NCI-H2196 (cell line): ENCODE measurements at regions not wholly inside any gene's neighbourhood (a gene's known extent, or its start where the extent isn't known, plus 50 kb on each side); places are given as distances from the start of the nearest gene placed in this dataset.

Experiments used
- DNase-seq: peaks from one replicate; lab custom pipeline; 2025; ENCODE audit not compliant: unreplicated experiment; lab: John Stamatoyannopoulos, UW

GRCh38 chr3:43865887-43866528, 175.3 kb downstream of the ABHD5 start:
- no peak for DNase-seq

GRCh38 chr3:43866529-43867353, 176.0 kb downstream of the ABHD5 start:
- DNase-seq = no peak

DNA sequence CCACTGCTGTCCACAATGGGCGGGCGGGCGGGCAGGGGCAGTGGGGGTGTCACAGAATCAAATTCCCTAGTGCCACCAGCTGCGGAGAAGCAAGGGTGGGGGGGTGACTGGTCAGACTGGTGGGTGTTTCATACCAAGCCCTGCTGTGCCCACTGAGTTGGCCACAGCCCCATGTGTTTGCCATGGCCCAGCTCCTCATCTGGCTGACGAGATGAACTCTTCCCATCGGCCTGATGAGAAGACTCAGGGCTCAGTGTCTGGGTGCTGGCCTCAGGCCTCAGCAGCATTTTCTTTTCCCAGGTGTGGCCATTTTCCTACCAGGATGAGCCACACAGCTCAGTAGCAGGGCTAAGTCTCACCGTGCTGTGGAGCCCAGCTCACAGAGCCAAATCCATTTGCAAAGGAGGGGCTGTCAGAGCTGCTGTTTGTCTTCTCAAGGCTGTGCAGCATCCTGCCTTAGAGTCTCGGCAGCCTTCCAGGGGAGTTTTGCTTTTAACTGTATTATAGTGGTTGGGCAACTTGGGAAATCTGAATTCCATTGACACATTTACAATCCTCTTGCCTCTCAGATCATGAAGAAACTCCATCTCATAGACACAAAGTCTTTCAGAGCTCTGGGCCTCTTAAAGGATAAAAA, 176.8 kb downstream of the ABHD5 start:
- no peak for DNase-seq

- DNase-seq = no peak
Observed at GRCh38 chr3:43869491-43869890, 178.8 kb downstream of the ABHD5 start.

- no peak for DNase-seq
Observed at GRCh38 chr3:43870120-43870519, 179.4 kb downstream of the ABHD5 start.

- no peak for DNase-seq
Observed at GRCh38 chr3:43870844-43871626, 180.3 kb downstream of the ABHD5 start.

DNA sequence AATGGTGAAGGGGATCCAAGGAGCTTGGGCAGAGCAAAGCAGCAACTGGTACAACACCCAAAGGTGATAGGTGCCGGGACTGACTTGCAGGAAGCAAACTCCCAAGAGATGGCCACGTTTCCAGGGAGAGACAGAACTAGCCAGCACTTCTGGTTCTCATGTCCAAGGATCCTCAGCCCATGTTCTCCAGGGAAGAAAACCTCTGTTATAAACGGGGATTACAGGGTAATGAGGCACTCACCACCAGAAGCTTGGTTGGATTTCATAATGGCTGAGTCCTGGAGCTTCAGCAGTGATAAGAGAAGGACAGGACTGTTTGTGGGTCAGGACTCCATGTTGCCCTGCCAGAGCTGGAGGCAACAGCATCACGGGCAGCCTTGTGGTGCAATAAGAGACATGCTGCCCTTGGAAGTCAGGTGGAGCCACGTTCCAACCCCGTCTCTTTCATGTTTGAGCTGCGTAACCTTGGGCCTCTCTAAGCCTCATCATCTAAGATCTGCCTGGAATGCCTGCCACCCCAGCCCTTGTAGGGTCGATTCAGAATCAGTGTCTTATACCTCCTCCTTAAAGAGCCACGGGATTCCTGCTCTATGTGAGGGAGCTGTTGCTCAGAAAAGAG, 181.0 kb downstream of the ABHD5 start:
- no peak for DNase-seq

DNA sequence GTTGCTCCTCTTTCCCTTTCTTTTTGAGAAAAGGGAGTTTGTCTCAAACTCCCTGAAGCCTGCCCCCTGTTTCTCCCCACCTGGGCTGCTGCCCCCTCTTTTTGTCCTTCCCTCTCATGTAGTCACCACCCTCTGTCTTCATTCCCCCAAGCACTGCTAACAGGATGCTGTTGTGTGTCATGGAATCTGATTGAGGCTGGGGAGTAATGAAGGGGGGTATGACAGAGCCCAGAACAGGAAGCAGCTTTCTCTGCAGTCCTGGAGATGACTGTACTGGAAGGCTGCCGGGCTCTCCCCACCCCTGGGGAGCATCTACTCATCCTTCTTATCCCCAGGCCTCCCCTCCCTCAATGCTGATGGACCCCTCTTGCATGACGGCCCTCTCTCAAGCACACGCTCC, 181.6 kb downstream of the ABHD5 start:
- DNase-seq = no peak

DNA sequence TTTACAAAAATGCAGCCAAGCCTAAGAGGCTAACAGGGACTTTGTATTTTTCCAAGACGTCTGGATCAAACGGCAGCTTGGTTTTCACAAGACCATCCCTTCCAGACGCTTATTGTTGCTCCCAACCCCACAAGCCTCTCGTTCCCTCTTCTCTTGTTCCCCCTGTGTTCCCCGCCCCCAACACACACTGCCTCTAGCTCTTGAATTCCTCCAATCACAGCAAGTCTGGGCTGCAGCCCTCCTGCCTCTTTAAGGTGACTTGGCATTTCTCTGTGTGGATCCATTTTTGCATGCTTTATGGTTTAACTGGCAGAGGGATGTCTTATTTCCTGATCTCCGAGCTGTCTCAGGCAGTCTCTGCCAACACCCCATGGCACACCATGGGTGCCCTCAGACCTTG, 182.2 kb downstream of the ABHD5 start:
- no peak for DNase-seq

GRCh38 chr3:43873723-43874122, 183.0 kb downstream of the ABHD5 start:
- DNase-seq = no peak

- no peak for DNase-seq
Observed at GRCh38 chr3:43874290-43874689, 183.6 kb downstream of the ABHD5 start.

DNA sequence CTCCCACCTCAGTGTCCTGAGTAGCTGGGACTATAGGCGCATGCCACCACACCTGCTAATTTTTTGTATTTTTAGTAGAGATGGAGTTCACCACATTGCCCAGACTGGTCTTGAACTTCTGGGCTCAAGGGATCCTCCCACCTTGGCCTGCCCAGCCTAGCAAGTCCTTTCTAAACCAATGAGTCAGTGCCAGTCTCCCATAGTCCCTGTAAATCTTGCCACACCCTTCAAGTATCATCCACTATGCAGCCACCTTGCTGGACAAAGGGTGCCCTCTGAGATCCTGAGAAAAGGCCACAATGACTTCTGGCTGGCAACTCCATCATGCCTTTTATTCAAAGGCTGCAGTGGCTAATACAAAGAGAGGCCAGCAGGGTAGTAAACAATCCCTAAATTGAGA, 184.0 kb downstream of the ABHD5 start:
- DNase-seq = no peak

- DNase-seq = no peak
Observed at GRCh38 chr3:43876648-43877047, 185.9 kb downstream of the ABHD5 start.

DNA sequence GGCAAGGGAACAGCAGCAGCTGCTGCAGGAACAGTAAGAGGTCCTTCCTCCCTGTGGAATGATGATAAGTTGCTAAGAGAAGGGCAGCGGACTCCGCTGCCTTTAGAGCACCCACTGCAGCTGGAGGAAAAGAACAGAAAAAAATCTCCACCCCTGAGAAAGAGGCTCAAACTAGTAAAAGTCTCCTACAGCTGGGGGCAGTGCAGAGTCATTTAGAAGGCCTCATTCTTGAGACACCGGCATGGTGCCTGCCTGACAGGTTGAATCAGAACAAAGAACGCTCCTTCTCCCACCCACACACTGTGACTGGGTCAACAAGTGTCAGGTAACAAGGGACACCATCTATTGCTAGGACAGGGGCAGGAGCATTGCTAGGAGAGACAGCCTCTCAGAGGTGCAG, 188.4 kb downstream of the ABHD5 start:
- no peak for DNase-seq

DNA sequence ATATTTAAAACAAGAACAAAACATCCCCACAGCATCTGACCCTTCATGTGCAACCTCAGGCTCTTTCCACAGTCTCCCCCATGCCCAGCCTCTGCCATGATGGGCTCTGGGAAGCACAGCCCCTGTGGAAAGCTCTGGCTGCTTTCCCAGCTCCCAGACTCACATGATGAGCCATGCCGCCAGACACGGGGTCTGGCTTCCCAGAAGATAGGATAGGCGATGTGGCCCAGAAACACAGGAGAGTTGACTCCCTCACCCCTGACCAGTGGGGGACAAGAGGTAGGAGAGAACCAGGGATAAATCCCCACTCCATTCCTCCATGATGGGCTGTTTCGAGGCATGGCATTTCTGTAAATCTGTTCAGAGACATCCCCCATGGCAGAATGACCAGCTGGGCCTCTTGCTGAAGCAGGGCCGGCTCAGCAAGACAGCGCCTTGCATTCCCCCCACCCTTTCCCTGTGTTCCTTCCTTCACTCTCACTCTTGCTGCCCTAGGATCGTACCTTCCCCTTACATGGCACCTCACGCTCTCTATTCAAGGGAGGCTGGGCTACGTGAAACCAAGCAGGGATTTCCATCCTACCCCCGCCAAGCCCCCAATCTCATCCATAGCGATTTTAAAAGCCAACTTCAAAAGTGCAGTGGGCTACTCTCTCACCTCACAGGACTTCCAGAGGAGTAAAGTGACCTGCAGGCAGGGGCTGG, 192.4 kb downstream of the ABHD5 start:
- DNase-seq = no peak

GRCh38 chr3:43883729-43884396, 193.1 kb downstream of the ABHD5 start:
- DNase-seq = peak; percentile 1

DNA sequence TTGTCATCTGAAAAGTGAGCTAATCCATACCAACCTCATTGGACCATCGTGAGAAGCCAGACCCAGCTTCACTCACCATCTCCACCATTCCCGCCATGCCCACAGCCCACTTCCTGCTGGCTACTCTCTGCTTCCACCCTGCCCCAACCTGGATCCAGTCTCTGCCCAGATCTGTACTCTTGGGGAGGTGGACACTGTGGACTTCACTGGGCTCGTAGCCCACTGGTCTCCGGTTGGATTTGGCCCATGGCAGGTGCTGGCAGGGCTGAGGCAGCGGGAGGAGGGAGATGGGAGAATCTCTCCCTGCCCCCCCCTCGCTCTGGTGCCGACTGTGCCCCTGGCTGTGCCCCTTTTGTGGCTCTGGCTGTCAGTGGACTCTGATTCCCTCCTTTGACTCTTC, 193.8 kb downstream of the ABHD5 start:
- DNase-seq = no peak

DNA sequence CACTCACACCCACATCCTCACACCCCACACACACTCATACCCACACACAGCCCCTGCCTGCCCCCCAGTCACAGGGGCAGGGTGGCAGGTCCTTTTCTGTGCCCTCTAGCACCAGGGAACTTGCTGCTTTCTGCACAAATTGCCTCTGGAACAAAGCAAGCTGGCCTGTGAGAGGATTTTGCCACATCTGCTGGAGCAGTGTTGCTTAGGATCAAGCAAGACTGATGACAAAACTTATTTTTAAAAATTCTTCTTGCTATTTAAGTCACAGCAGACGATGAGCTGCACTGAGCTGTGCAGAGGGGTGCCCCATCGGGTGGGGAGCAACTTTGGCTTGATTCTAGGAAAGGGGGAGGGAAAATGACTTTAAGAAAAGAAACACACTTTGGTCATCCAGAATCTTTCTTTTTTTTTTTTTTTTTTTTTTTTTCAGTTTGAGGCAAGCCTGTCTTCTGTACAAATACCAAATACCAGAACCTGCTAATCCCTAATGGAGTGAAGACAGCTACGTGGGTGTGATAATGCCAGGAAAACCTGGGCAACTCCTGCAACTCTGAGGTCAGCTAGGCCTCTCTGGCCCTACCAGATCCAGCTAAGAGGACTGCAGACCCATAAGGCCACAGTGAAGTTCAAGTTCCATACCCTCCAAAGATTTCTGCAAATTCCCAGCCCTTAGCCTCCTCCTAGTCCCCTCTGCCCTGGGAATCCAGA, 195.3 kb downstream of the ABHD5 start:
- DNase-seq = no peak

DNA sequence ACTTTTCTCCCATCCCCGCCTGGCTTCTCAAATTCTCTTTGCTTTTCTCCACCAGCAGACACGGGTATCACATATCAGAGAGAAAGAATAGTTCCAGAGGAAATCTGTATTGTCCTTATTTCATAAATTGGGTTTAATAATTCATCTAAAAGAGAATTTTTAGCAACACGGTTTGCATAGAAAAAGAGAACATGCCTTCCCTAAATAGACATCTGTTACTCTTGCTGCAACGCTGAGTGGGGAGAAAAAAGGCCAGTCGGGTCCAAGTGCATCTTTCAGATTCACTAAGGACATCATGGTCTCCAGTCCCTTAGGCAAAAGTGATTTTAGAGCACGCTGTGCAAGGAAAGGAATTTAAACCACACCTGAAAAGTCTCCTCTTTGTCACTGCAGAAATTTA, 201.3 kb downstream of the ABHD5 start:
- DNase-seq = no peak
